ENCODE measurements at regions not wholly inside any gene's neighbourhood (a gene's known extent, or its start where the extent isn't known, plus 50 kb on each side); places are given as distances from the start of the nearest gene placed in this dataset.

GRCh38 chr7:131653418-131654248, 97.2 kb upstream of the PODXL start:
- Histone ChIP-seq H3K4me1 (ENCODE audit: insufficient read depth, low read length) (peaks cover 3% of the 10 kb centered on the region), H3K4me3 (ENCODE audit: low read length) (no peak overlapping the region), H3K9me3 (ENCODE audit: control insufficient read depth in 1 of 2, insufficient read depth in 1 of 2, low read length in 2 of 2) (no peaks in the 10 kb centered on the region), H3K27me3 (ENCODE audit: control insufficient read depth in 1 of 2, insufficient read depth in 2 of 2, low read length in 2 of 2) (no peaks in the 10 kb centered on the region), H3K36me3 (ENCODE audit: insufficient read depth, low read length) (no peaks in the 10 kb centered on the region), H3K27ac (ENCODE audit: low read depth in 1 of 2, low read length in 2 of 2) (no peak overlapping the region)
- H3K27me3 Mint-ChIP-seq = peaks cover 7% of the 10 kb centered on the region
- no peaks in the 10 kb centered on the region for H3K9me3 Mint-ChIP-seq
- ATAC-seq (ENCODE audit: poor library complexity) (no peak), DNase-seq (no peak)
- H3K4me1 Mint-ChIP-seq (ENCODE audit: low read depth) = no peaks in the 10 kb centered on the region
- ChIA-PET CTCF (no interaction called here), POLR2A (no interaction called here)
- TF ChIP-seq CTCF (IDR thresholded peaks at IDR 0.05) = no peak
- no peak overlapping the region for H3K4me3 Mint-ChIP-seq
- H3K27ac Mint-ChIP-seq = no peak overlapping the region
- H3K36me3 Mint-ChIP-seq (ENCODE audit: low read depth) = no peaks in the 10 kb centered on the region
- intact Hi-C loops (cut with DNase I, micrococcal nuclease) = loop anchor here (1.0 to 10.0 kb wide), 3 partner anchors 141 to 759 kb away; no protein-coding TSS in a partner anchor

DNA sequence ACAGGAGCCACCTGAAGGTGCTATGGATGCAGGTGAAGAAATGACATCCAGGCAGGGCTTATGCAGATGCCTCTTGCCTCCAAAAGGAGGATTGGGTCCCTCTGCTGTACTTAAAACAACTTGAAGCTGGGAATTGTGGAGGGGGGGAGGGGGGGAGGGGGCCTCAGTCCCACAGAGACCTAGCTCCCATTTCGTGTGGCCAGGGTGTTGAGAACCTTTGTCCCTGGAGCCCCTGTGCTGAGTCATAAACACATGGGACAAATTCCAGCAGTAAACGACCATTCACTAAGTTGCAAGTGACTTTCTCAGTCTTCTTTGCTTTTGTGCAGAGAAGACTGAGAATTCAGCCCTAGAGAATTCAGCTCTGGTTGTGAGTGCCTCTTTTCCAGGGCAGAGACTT, 96.5 kb upstream of the PODXL start:
- POLR2A ChIA-PET = no interaction called here
- Mint-ChIP-seq H3K27ac (no peak overlapping the region), H3K27me3 (peaks cover 7% of the 10 kb centered on the region), H3K9me3 (no peaks in the 10 kb centered on the region), H3K4me3 (no peak overlapping the region), H3K4me1 (ENCODE audit: low read depth) (no peaks in the 10 kb centered on the region), H3K36me3 (ENCODE audit: low read depth) (no peaks in the 10 kb centered on the region)
- Histone ChIP-seq H3K27ac (ENCODE audit: low read depth in 1 of 2, low read length in 2 of 2) (no peak overlapping the region), H3K4me3 (ENCODE audit: low read length) (no peak overlapping the region), H3K4me1 (ENCODE audit: insufficient read depth, low read length) (peaks cover 3% of the 10 kb centered on the region), H3K9me3 (ENCODE audit: control insufficient read depth in 1 of 2, insufficient read depth in 1 of 2, low read length in 2 of 2) (no peaks in the 10 kb centered on the region), H3K27me3 (ENCODE audit: control insufficient read depth in 1 of 2, insufficient read depth in 2 of 2, low read length in 2 of 2) (no peaks in the 10 kb centered on the region), H3K36me3 (ENCODE audit: insufficient read depth, low read length) (no peaks in the 10 kb centered on the region)
- CTCF ChIA-PET = no interaction called here
- DNase-seq = no peak
- intact Hi-C loops (cut with DNase I, micrococcal nuclease) = loop anchor here in 1 of 2 experiments (10.0 kb wide), 1 partner anchor 758 kb away; no protein-coding TSS in a partner anchor
- ATAC-seq (ENCODE audit: poor library complexity) = no peak
- TF ChIP-seq CTCF (IDR thresholded peaks at IDR 0.05) = no peak

GRCh38 chr7:131652194-131652593, 95.8 kb upstream of the PODXL start:
- Histone ChIP-seq H3K36me3 (ENCODE audit: insufficient read depth, low read length) (no peaks in the 10 kb centered on the region), H3K27me3 (ENCODE audit: control insufficient read depth in 1 of 2, insufficient read depth in 2 of 2, low read length in 2 of 2) (peaks cover 0 to 2% of the 10 kb centered on the region in 2 experiments), H3K4me3 (ENCODE audit: low read length) (no peak overlapping the region), H3K4me1 (ENCODE audit: insufficient read depth, low read length) (peaks cover 3% of the 10 kb centered on the region), H3K9me3 (ENCODE audit: control insufficient read depth in 1 of 2, insufficient read depth in 1 of 2, low read length in 2 of 2) (no peaks in the 10 kb centered on the region), H3K27ac (ENCODE audit: low read depth in 1 of 2, low read length in 2 of 2) (no peak overlapping the region)
- intact Hi-C loops (cut with DNase I, micrococcal nuclease) = loop anchor here in 1 of 2 experiments (10.0 kb wide), 1 partner anchor 757 kb away; no protein-coding TSS in a partner anchor
- Mint-ChIP-seq H3K36me3 (ENCODE audit: low read depth) (no peaks in the 10 kb centered on the region), H3K4me1 (ENCODE audit: low read depth) (no peaks in the 10 kb centered on the region), H3K27me3 (peaks cover 7% of the 10 kb centered on the region), H3K27ac (no peak overlapping the region), H3K4me3 (no peak overlapping the region), H3K9me3 (no peaks in the 10 kb centered on the region)
- ATAC-seq (ENCODE audit: poor library complexity) (no peak), DNase-seq (no peak)
- ChIA-PET CTCF (no interaction called here), POLR2A (no interaction called here)
- no peak for TF ChIP-seq CTCF (IDR thresholded peaks at IDR 0.05)
